ENCODE measurements at regions not wholly inside any gene's neighbourhood (a gene's known extent, or its start where the extent isn't known, plus 50 kb on each side); places are given as distances from the start of the nearest gene placed in this dataset.
A peak's percentile ranks its signal among the peaks of the same experiment; 100 is the strongest.

- Histone ChIP-seq H3K4me1 (ENCODE audit: control insufficient read depth, insufficient read depth, low read length) (peaks cover 4% of the 10 kb centered on the region; the same call in 1 of the 2 replicates), H3K4me3 (ENCODE audit: low read depth, low read length) (no peak overlapping the region), H3K9me3 (ENCODE audit: control insufficient read depth, insufficient read depth, low read depth, low read length) (peaks cover 7% of the 10 kb centered on the region; the same call in 1 of the 2 replicates), H3K9ac (ENCODE audit: low read length) (no peak overlapping the region), H3K27me3 (ENCODE audit: control insufficient read depth, insufficient read depth, low read length) (no peaks in the 10 kb centered on the region), H3K27ac (ENCODE audit: low read depth, low read length) (no peak overlapping the region), H3K36me3 (ENCODE audit: control insufficient read depth, insufficient read depth, low read length) (no peaks in the 10 kb centered on the region)
Observed at GRCh38 chr5:71905834-71906711, 187.0 kb downstream of the CARTPT start.

- peaks cover 7% of the 10 kb centered on the region; the same call in 1 of the 2 replicates for H3K9me3 ChIP-seq (ENCODE audit: control insufficient read depth, insufficient read depth, low read depth, low read length)
- H3K4me1 ChIP-seq (ENCODE audit: control insufficient read depth, insufficient read depth, low read length), result peaks cover 4% of the 10 kb centered on the region; the same call in 1 of the 2 replicates
- H3K36me3 ChIP-seq (ENCODE audit: control insufficient read depth, insufficient read depth, low read length), result no peaks in the 10 kb centered on the region
- no peaks in the 10 kb centered on the region for H3K27me3 ChIP-seq (ENCODE audit: control insufficient read depth, insufficient read depth, low read length)
- no peak overlapping the region for H3K9ac ChIP-seq (ENCODE audit: low read length)
- no peak overlapping the region for H3K4me3 ChIP-seq (ENCODE audit: low read depth, low read length)
- H3K27ac ChIP-seq (ENCODE audit: low read depth, low read length), result no peak overlapping the region
Observed at GRCh38 chr5:71907001-71907588, 188.0 kb downstream of the CARTPT start.

- peaks cover 4% of the 10 kb centered on the region; the same call in 1 of the 2 replicates for H3K4me1 ChIP-seq (ENCODE audit: control insufficient read depth, insufficient read depth, low read length)
- H3K27me3 ChIP-seq (ENCODE audit: control insufficient read depth, insufficient read depth, low read length), result no peaks in the 10 kb centered on the region
- H3K36me3 ChIP-seq (ENCODE audit: control insufficient read depth, insufficient read depth, low read length), result no peaks in the 10 kb centered on the region
- H3K4me3 ChIP-seq (ENCODE audit: low read depth, low read length), result no peak overlapping the region
- H3K9me3 ChIP-seq (ENCODE audit: control insufficient read depth, insufficient read depth, low read depth, low read length), result peaks cover 7% of the 10 kb centered on the region; the same call in 1 of the 2 replicates
- H3K9ac ChIP-seq (ENCODE audit: low read length), result no peak overlapping the region
- H3K27ac ChIP-seq (ENCODE audit: low read depth, low read length), result no peak overlapping the region
Observed at GRCh38 chr5:71907608-71908145, 188.6 kb downstream of the CARTPT start.

- Histone ChIP-seq H3K4me1 (ENCODE audit: control insufficient read depth, insufficient read depth, low read length) (peaks cover 4% of the 10 kb centered on the region; the same call in 1 of the 2 replicates), H3K27me3 (ENCODE audit: control insufficient read depth, insufficient read depth, low read length) (no peaks in the 10 kb centered on the region), H3K4me3 (ENCODE audit: low read depth, low read length) (no peak overlapping the region), H3K9me3 (ENCODE audit: control insufficient read depth, insufficient read depth, low read depth, low read length) (peaks cover 1% of the 10 kb centered on the region; the same call in 1 of the 2 replicates), H3K36me3 (ENCODE audit: control insufficient read depth, insufficient read depth, low read length) (no peaks in the 10 kb centered on the region), H3K27ac (ENCODE audit: low read depth, low read length) (no peak overlapping the region), H3K9ac (ENCODE audit: low read length) (no peak overlapping the region)
Observed at GRCh38 chr5:71910741-71911140, 191.7 kb downstream of the CARTPT start.

- H3K27me3 ChIP-seq (ENCODE audit: control insufficient read depth, insufficient read depth, low read length), result no peaks in the 10 kb centered on the region
- no peak overlapping the region for H3K27ac ChIP-seq (ENCODE audit: low read depth, low read length)
- no peaks in the 10 kb centered on the region for H3K9me3 ChIP-seq (ENCODE audit: control insufficient read depth, insufficient read depth, low read depth, low read length)
- H3K4me3 ChIP-seq (ENCODE audit: low read depth, low read length), result no peak overlapping the region
- H3K36me3 ChIP-seq (ENCODE audit: control insufficient read depth, insufficient read depth, low read length), result no peaks in the 10 kb centered on the region
- H3K4me1 ChIP-seq (ENCODE audit: control insufficient read depth, insufficient read depth, low read length), result peaks cover 3% of the 10 kb centered on the region; the same call in 1 of the 2 replicates
- H3K9ac ChIP-seq (ENCODE audit: low read length), result no peak overlapping the region
Observed at GRCh38 chr5:71912021-71912420, 192.9 kb downstream of the CARTPT start.

- Histone ChIP-seq H3K27me3 (ENCODE audit: control insufficient read depth, insufficient read depth, low read length) (no peaks in the 10 kb centered on the region), H3K9me3 (ENCODE audit: control insufficient read depth, insufficient read depth, low read depth, low read length) (peaks cover 6% of the 10 kb centered on the region; the same call in 1 of the 2 replicates), H3K27ac (ENCODE audit: low read depth, low read length) (no peak overlapping the region), H3K4me3 (ENCODE audit: low read depth, low read length) (no peak overlapping the region), H3K4me1 (ENCODE audit: control insufficient read depth, insufficient read depth, low read length) (no peaks in the 10 kb centered on the region), H3K9ac (ENCODE audit: low read length) (no peak overlapping the region), H3K36me3 (ENCODE audit: control insufficient read depth, insufficient read depth, low read length) (no peaks in the 10 kb centered on the region)
Observed at GRCh38 chr5:71914281-71914680, 193.0 kb upstream of the MAP1B start.

GRCh38 chr5:71922584-71923106, 184.6 kb upstream of the MAP1B start:
- Histone ChIP-seq H3K4me3 (ENCODE audit: low read depth, low read length) (no peak overlapping the region), H3K9me3 (ENCODE audit: control insufficient read depth, insufficient read depth, low read depth, low read length) (peaks cover 10% of the 10 kb centered on the region; the same call in 1 of the 2 replicates), H3K4me1 (ENCODE audit: control insufficient read depth, insufficient read depth, low read length) (peaks cover 11% of the 10 kb centered on the region), H3K36me3 (ENCODE audit: control insufficient read depth, insufficient read depth, low read length) (no peaks in the 10 kb centered on the region), H3K27ac (ENCODE audit: low read depth, low read length) (peak overlapping the region; percentile 69), H3K9ac (ENCODE audit: low read length) (no peak overlapping the region), H3K27me3 (ENCODE audit: control insufficient read depth, insufficient read depth, low read length) (no peaks in the 10 kb centered on the region)

- Histone ChIP-seq H3K27me3 (ENCODE audit: control insufficient read depth, insufficient read depth, low read length) (no peaks in the 10 kb centered on the region), H3K4me3 (ENCODE audit: low read depth, low read length) (no peak overlapping the region), H3K9ac (ENCODE audit: low read length) (no peak overlapping the region), H3K4me1 (ENCODE audit: control insufficient read depth, insufficient read depth, low read length) (peaks cover 11% of the 10 kb centered on the region), H3K9me3 (ENCODE audit: control insufficient read depth, insufficient read depth, low read depth, low read length) (peaks cover 9% of the 10 kb centered on the region; the same call in 1 of the 2 replicates), H3K27ac (ENCODE audit: low read depth, low read length) (no peak overlapping the region), H3K36me3 (ENCODE audit: control insufficient read depth, insufficient read depth, low read length) (no peaks in the 10 kb centered on the region)
Observed at GRCh38 chr5:71923755-71924154, 183.5 kb upstream of the MAP1B start.

- no peak overlapping the region for H3K9ac ChIP-seq (ENCODE audit: low read length)
- H3K27ac ChIP-seq (ENCODE audit: low read depth, low read length), result no peak overlapping the region
Observed at GRCh38 chr5:71924325-71924724, 182.9 kb upstream of the MAP1B start.

GRCh38 chr5:71924980-71925379, 182.3 kb upstream of the MAP1B start:
- Histone ChIP-seq H3K27me3 (ENCODE audit: control insufficient read depth, insufficient read depth, low read length) (no peaks in the 10 kb centered on the region), H3K9me3 (ENCODE audit: control insufficient read depth, insufficient read depth, low read depth, low read length) (0 out of 2 replicates have a peak, but pooled peaks cover 5% of the 10 kb centered on the region), H3K4me3 (ENCODE audit: low read depth, low read length) (no peak overlapping the region), H3K9ac (ENCODE audit: low read length) (no peak overlapping the region), H3K27ac (ENCODE audit: low read depth, low read length) (no peak overlapping the region), H3K36me3 (ENCODE audit: control insufficient read depth, insufficient read depth, low read length) (no peaks in the 10 kb centered on the region), H3K4me1 (ENCODE audit: control insufficient read depth, insufficient read depth, low read length) (peaks cover 18% of the 10 kb centered on the region)

More at GRCh38 chr5:71924325-71924724, 182.9 kb upstream of the MAP1B start:
- no peak overlapping the region for H3K4me3 ChIP-seq (ENCODE audit: low read depth, low read length)
- H3K27me3 ChIP-seq (ENCODE audit: control insufficient read depth, insufficient read depth, low read length), result no peaks in the 10 kb centered on the region
- peaks cover 5% of the 10 kb centered on the region; the same call in 1 of the 2 replicates for H3K9me3 ChIP-seq (ENCODE audit: control insufficient read depth, insufficient read depth, low read depth, low read length)
- peaks cover 16% of the 10 kb centered on the region for H3K4me1 ChIP-seq (ENCODE audit: control insufficient read depth, insufficient read depth, low read length)
- H3K36me3 ChIP-seq (ENCODE audit: control insufficient read depth, insufficient read depth, low read length), result no peaks in the 10 kb centered on the region

Measured in HUES6 (cell line).